Breast epithelium (tissue), 3 donors: ENCODE measurements at regions not wholly inside any gene's neighbourhood (a gene's known extent, or its start where the extent isn't known, plus 50 kb on each side); places are given as distances from the start of the nearest gene placed in this dataset.

Experiments
- CTCF ChIP-seq, 3 donors: fragments of 450-650 bp; IDR thresholded peaks; one replicate each; pipeline ENCODE4 v1.5.1; 2016 to 2017; ENCODE audit warnings: antibody characterized with exemption in 3 of 3, mild to moderate bottlenecking in 3 of 3, moderate library complexity in 3 of 3
- POLR2A ChIP-seq: fragments of 450-650 bp; IDR thresholded peaks from one replicate; pipeline ENCODE4 v1.6.1; 2016; ENCODE audit warnings: antibody characterized with exemption, mild to moderate bottlenecking, moderate library complexity

GRCh38 chr2:7428454-7429204 is 511.4 kb downstream of the RNF144A start:
- TF ChIP-seq CTCF (IDR thresholded peaks at IDR 0.05) (no peak), POLR2A (no peak)
